ENCODE measurements at regions not wholly inside any gene's neighbourhood (a gene's known extent, or its start where the extent isn't known, plus 50 kb on each side); places are given as distances from the start of the nearest gene placed in this dataset.

DNA sequence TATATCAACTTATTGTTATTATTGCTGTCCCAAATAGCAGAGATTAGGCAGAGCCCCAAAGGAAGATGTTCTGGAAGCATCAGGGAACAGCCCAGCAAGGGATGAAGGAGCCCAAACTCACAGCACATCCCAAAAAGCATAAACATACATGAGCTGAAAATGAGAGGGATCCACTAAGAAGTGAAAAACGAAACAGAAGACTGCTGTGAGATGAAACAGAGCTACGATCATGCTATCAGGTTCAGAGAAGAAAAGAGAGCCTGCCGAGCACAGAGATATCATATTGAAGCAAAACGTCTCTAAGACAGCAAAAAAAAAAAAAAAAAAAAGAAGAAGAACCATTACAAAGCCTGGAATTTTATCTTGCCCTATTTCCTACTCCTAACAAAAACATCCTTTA lies 127.3 kb downstream of the ZNF608 start:
- TF ChIP-seq GATA2 (IDR thresholded peaks at IDR 0.05; ENCODE audit: low read depth, low read length) (no peak), GATA3 (IDR thresholded peaks at IDR 0.05; ENCODE audit: low read depth, low read length) (no peak)

Data from SH-SY5Y (cell line).